Right lobe of liver (tissue), 6 donors: ENCODE measurements at regions not wholly inside any gene's neighbourhood (a gene's known extent, or its start where the extent isn't known, plus 50 kb on each side); places are given as distances from the start of the nearest gene placed in this dataset.

ENCODE experiments used
- ATAC-seq, 4 donors: fragments of 200-7000 bp; cut with Tn5 transposase; one replicate each; pipeline ENCODE4 v1.9.1; 2020; ENCODE audit warnings: mild to moderate bottlenecking in 4 of 4, moderate library complexity in 4 of 4
- DNase-seq, 3 donors: peaks; one replicate each; pipeline ENCODE4 v3.0.0-alpha.2; 2020
- H3K27ac ChIP-seq, 3 donors: fragments of 200-600 bp; one replicate each; pipeline ENCODE4 v1.8.0; 2022
- H3K27me3 ChIP-seq, 2 donors: fragments of 200-600 bp; one replicate each; pipeline ENCODE4 v1.8.0; 2022
- H3K36me3 ChIP-seq, 4 donors: fragments of 200-600 bp; sonication (generic) in 1 of 4; one replicate each; pipeline versions ENCODE4 v1.5.1 to v1.8.0; 2017 to 2022; ENCODE audit warnings: control low read depth in 1 of 4
- H3K4me1 ChIP-seq, 4 donors: fragments of 200-600 bp; sonication (generic) in 1 of 4; one replicate each; pipeline versions ENCODE4 v1.5.1 to v1.8.0; 2017 to 2022; ENCODE audit warnings: control low read depth in 1 of 4
- H3K4me3 ChIP-seq, 3 donors: fragments of 200-600 bp; one replicate each; pipeline ENCODE4 v1.8.0; 2022
- H3K9me3 ChIP-seq, 4 donors: fragments of 200-600 bp; sonication (generic) in 1 of 4; one replicate each; pipeline versions ENCODE4 v1.5.1 to v1.8.0; 2017 to 2022; ENCODE audit warnings: control low read depth in 1 of 4
- POLR2A ChIP-seq: fragments of 450-650 bp; IDR thresholded peaks from one replicate; pipeline ENCODE4 v1.6.1; 2017; ENCODE audit warnings: antibody characterized with exemption, mild to moderate bottlenecking
- WGBS: methylation state at CpG from one replicate; pipeline ENCODE4 v1.1.6; 2018; ENCODE audit warnings: low coverage, low lambda C conversion rate; ENCODE audit not compliant: insufficient coverage; ENCODE audit errors: missing lambda C conversion rate; 5-methylcytosine and 5-hydroxymethylcytosine counted together
- intact Hi-C, 2 donors: fragments of 100-400 bp; cut with DNase I; formaldehyde crosslinking; loops; one replicate each; pipeline versions ENCODE4 v1.11.2 to v1.14.1; 2022
- TF ChIP-seq, protein P1 (sequence below), 4 donors: fragments of 200-600 bp in 3 of 4; fragments of 450-650 bp in 1 of 4; IDR thresholded peaks; one replicate each; pipeline versions ENCODE4 v1.5.1 to v1.8.0; 2016 to 2022; ENCODE audit warnings: antibody characterized with exemption in 4 of 4, mild to moderate bottlenecking in 2 of 4
- donor health status: DM: no; HTN: yes; CAD: no.
- donor health status: DM: no; HTN: no; CAD: no.
- donor health status: DM: no; HTN: no; CAD: no.
- donor health status: DM: no; HTN: yes; CAD: no.
- donor health status: DM: no; HTN: yes; CAD: no.

DNA sequence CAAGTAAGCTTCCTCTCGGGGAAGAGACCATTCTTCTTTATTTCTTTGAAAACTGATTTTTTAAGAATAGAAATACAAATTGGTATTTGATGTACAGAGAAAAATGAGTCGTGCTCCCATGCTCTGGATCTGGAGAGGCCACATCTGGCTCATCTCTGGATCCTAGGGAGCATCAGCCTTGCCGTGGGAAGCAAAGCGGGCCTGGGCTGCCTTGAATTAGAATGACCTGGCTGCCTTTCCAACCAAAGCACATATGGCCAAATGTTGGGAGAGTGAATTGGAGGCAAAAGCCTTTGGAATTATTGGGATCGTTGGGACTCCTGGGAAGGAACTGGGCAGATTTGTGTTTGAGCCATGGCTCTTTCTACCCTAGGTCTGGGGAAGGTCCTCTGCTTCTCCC lies 80.0 kb downstream of the SLC25A47 start:
- no peaks in the 10 kb centered on the region for H3K27me3 ChIP-seq
- WGBS, result 92% methylated on average over 4 of the region's 5 CpGs
- DNase-seq (no peak), ATAC-seq (no peak)
- no peaks in the 10 kb centered on the region for H3K36me3 ChIP-seq
- no peak for TF ChIP-seq POLR2A
- TF ChIP-seq, protein P1, sequence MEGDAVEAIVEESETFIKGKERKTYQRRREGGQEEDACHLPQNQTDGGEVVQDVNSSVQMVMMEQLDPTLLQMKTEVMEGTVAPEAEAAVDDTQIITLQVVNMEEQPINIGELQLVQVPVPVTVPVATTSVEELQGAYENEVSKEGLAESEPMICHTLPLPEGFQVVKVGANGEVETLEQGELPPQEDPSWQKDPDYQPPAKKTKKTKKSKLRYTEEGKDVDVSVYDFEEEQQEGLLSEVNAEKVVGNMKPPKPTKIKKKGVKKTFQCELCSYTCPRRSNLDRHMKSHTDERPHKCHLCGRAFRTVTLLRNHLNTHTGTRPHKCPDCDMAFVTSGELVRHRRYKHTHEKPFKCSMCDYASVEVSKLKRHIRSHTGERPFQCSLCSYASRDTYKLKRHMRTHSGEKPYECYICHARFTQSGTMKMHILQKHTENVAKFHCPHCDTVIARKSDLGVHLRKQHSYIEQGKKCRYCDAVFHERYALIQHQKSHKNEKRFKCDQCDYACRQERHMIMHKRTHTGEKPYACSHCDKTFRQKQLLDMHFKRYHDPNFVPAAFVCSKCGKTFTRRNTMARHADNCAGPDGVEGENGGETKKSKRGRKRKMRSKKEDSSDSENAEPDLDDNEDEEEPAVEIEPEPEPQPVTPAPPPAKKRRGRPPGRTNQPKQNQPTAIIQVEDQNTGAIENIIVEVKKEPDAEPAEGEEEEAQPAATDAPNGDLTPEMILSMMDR (IDR thresholded peaks at IDR 0.05), result no peak
- no peak overlapping the region for H3K4me3 ChIP-seq
- intact Hi-C loops, result no loop called here
- no peak overlapping the region for H3K27ac ChIP-seq
- H3K4me1 ChIP-seq, result peaks cover 0 to 29% (median 4%) of the 10 kb centered on the region in 4 donors
- no peaks in the 10 kb centered on the region for H3K9me3 ChIP-seq

DNA sequence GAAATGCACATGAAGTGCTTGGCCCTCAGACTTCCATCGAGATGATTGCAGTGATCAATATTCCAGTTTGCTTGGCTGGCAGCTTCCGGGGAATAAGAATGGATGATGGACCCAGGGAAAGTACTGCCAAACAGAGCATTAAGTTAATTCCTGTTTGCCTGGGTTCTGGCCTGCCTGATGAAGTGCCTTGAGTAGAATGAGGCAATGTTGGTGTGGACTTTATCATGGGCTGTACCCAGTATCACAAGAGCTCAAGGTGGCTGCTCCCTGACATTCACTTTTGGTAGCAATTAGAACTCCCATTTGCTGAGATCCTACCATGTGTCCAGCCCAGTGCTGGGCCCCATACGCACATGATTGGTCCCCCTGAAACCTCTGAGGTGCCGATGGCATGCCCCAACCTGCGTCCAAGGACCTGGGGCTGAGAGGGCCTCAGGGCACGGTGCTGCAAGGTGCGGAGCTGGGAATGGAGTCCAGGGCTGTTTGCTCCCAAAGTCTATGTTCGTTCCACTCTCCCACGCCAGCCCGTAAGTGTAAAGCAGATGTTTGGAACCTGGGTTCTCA lies 80.7 kb downstream of the SLC25A47 start:
- DNase-seq, result no peak
- Histone ChIP-seq H3K27ac (no peak overlapping the region), H3K27me3 (no peaks in the 10 kb centered on the region), H3K4me3 (no peak overlapping the region), H3K4me1 (peaks cover 0 to 26% (median 4%) of the 10 kb centered on the region in 4 donors), H3K36me3 (no peaks in the 10 kb centered on the region), H3K9me3 (no peaks in the 10 kb centered on the region)
- intact Hi-C loops, result no loop called here
- WGBS, result 78% methylated on average over 3 of the region's 10 CpGs
- TF ChIP-seq POLR2A, result no peak
- TF ChIP-seq, protein P1 (IDR thresholded peaks at IDR 0.05), result no peak
- ATAC-seq, result peak in 3 of 4 donors; percentile 27 to 70 (median 45)

DNA sequence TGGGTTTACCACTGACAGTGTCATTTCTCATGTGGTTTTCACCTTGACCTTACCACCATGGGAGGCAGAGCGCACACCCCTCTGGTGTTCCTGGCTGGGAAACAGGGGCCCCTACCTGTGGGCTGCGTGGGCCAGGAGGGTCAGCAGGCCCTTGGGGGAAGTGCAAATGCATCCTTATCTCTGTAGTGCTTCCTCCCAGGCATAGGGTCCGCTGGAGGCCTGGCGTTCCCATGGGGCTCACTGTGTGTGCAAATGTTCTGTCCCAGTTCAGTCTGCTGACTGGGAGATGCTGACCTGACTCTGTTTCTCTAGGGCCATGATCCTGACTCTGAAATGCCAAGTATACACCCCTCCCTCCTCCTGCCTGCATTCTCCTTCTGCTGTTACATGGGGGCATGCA lies 81.3 kb downstream of the SLC25A47 start:
- Histone ChIP-seq H3K27ac (no peak overlapping the region), H3K4me1 (peaks cover 0 to 26% (median 4%) of the 10 kb centered on the region in 4 donors), H3K27me3 (no peaks in the 10 kb centered on the region), H3K9me3 (no peaks in the 10 kb centered on the region), H3K4me3 (no peak overlapping the region), H3K36me3 (no peaks in the 10 kb centered on the region)
- ATAC-seq (no peak), DNase-seq (no peak)
- WGBS, result 82% methylated on average over 2 of the region's 4 CpGs
- no peak for TF ChIP-seq POLR2A
- TF ChIP-seq, protein P1 (IDR thresholded peaks at IDR 0.05), result no peak
- intact Hi-C loops, result no loop called here

DNA sequence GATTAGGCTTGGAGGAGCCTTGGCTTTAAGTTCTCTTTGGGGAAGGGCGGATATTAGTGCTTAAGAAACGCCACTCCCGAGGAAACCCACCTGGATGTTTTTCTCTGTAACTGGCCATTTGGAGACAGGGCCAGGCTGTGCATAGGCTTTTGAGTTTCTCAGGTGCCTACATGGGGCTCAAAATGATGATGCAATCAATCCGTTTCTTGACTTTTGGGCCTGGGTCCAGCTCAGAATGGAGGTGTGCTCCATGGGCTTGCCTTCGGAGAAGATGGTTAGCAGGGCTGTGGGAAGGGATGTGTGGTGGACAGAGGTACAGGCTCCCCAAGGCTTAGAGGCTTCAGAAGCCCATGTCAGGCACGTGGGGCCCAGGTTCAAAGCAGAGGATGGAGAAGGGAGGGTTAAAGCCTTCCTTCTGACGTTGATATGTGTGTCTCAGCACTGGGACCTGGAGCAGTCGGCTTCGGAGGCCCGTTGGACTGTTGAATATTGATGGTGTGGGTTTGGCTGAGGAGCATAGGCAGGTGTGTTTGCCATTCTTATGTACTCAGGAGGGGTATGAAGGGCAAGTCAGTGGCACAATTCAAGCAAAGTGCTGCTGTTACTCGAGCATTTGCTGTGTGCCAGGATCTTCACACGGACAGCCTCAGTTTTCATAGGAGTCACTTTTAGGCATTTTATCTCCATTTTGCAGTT lies 82.8 kb downstream of the SLC25A47 start:
- Histone ChIP-seq H3K4me3 (no peak overlapping the region), H3K36me3 (no peaks in the 10 kb centered on the region), H3K9me3 (no peaks in the 10 kb centered on the region), H3K27ac (no peak overlapping the region), H3K4me1 (peaks cover 0 to 26% (median 4%) of the 10 kb centered on the region in 4 donors), H3K27me3 (no peaks in the 10 kb centered on the region)
- intact Hi-C loops, result no loop called here
- ATAC-seq, result peak; percentile 26 to 57 (median 47)
- TF ChIP-seq, protein P1 (IDR thresholded peaks at IDR 0.05), result no peak
- TF ChIP-seq POLR2A, result no peak
- DNase-seq, result no peak
- 52% methylated on average over 9 of the region's 12 CpGs for WGBS
